Suprapubic skin (tissue), 4 donors: ENCODE measurements at regions not wholly inside any gene's neighbourhood (a gene's known extent, or its start where the extent isn't known, plus 50 kb on each side); places are given as distances from the start of the nearest gene placed in this dataset.

ENCODE experiments used
- EP300 ChIP-seq: sonication (generic); formaldehyde crosslinking; IDR thresholded peaks from one replicate; pipeline ENCODE4 v1.6.1; 2017; ENCODE audit warnings: antibody characterized with exemption
- POLR2A ChIP-seq, 2 donors: fragments of 450-650 bp; IDR thresholded peaks; one replicate each; pipeline ENCODE4 v1.6.1; 2017; ENCODE audit warnings: antibody characterized with exemption in 2 of 2, mild to moderate bottlenecking in 2 of 2, moderate library complexity in 2 of 2
- POLR2AphosphoS5 ChIP-seq, 3 donors: sonication (generic); formaldehyde crosslinking; IDR thresholded peaks; one replicate each; pipeline ENCODE4 v1.6.1; 2017; ENCODE audit warnings: antibody characterized with exemption in 3 of 3
- TF ChIP-seq, protein P1 (sequence below), 2 donors: fragments of 200-600 bp in 1 of 2; fragments of 450-650 bp in 1 of 2; sonication (generic) in 1 of 2; IDR thresholded peaks; one replicate each; pipeline ENCODE4 v1.5.1; 2016 to 2019; ENCODE audit warnings: antibody characterized with exemption in 2 of 2, mild to moderate bottlenecking in 1 of 2, moderate library complexity in 1 of 2

DNA sequence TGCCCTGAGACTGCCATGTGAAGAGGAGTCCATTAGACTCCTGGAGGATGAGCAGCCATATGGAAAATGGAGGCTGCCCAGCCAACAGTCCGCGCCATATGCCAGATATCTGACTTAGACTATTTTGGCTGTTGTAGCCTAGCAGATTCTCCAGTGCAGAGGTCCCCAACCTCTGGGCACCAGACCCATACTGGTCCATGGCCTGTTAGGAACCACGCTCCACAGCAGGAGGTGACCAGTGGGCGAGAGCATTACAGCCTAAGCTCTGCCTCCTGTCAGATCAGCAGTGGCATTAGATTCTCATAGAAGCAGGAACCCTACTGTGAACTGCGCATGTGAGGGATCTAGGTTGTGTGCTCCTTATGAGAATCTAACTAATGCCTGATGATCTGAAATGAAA, 851.9 kb downstream of the NR2F1-AS1 start:
- TF ChIP-seq EP300 (no peak), POLR2A (IDR thresholded peaks at IDR 0.05) (no peak), POLR2AphosphoS5 (IDR thresholded peaks at IDR 0.05) (no peak)
- TF ChIP-seq, protein P1, sequence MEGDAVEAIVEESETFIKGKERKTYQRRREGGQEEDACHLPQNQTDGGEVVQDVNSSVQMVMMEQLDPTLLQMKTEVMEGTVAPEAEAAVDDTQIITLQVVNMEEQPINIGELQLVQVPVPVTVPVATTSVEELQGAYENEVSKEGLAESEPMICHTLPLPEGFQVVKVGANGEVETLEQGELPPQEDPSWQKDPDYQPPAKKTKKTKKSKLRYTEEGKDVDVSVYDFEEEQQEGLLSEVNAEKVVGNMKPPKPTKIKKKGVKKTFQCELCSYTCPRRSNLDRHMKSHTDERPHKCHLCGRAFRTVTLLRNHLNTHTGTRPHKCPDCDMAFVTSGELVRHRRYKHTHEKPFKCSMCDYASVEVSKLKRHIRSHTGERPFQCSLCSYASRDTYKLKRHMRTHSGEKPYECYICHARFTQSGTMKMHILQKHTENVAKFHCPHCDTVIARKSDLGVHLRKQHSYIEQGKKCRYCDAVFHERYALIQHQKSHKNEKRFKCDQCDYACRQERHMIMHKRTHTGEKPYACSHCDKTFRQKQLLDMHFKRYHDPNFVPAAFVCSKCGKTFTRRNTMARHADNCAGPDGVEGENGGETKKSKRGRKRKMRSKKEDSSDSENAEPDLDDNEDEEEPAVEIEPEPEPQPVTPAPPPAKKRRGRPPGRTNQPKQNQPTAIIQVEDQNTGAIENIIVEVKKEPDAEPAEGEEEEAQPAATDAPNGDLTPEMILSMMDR (IDR thresholded peaks at IDR 0.05) = no peak
